Fibroblast of skin of back (primary cell): ENCODE measurements at regions not wholly inside any gene's neighbourhood (a gene's known extent, or its start where the extent isn't known, plus 50 kb on each side); places are given as distances from the start of the nearest gene placed in this dataset.

Experiments used
- DNase-seq: peaks from one replicate; pipeline ENCODE4 v3.0.0-alpha.2; 2013

DNA sequence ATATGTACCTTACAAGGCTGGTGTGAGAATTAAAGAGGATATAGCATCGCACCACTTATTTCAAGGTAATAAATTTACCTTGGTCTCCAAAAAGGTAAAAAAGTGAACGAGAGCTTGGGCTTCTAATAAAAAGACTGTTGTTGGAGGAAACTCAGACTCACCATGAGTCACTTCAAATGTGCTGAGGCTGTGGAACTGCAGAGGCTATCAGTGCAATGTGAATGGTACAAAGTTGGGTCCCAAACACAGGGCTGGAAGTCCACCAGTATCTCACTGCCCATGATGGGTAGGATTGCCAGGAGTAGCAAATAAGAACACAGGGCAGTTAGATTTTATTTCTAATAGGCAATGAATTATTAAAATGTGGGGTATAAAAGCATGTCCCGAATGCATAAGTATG lies 200.6 kb downstream of the MAFB start:
- no peak for DNase-seq

DNA sequence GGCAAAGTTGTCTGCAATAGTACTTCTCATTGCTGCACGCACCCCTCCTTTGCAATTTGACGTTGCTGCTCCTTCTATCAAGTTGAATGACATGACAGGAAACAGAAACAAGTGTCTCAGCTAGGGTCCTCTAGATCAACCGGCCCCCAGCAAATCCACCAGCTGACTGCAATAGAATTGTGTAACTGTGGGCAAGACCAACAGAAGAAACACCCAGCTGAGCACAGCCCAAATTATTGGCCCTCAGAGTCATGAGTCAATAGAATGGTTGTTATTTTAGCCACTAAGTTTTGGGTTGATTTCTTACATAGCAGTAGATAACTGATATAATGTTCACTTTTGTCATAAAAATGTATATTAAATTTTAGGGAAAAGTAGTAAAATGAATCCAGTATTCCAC lies 202.7 kb downstream of the MAFB start:
- no peak for DNase-seq

DNA sequence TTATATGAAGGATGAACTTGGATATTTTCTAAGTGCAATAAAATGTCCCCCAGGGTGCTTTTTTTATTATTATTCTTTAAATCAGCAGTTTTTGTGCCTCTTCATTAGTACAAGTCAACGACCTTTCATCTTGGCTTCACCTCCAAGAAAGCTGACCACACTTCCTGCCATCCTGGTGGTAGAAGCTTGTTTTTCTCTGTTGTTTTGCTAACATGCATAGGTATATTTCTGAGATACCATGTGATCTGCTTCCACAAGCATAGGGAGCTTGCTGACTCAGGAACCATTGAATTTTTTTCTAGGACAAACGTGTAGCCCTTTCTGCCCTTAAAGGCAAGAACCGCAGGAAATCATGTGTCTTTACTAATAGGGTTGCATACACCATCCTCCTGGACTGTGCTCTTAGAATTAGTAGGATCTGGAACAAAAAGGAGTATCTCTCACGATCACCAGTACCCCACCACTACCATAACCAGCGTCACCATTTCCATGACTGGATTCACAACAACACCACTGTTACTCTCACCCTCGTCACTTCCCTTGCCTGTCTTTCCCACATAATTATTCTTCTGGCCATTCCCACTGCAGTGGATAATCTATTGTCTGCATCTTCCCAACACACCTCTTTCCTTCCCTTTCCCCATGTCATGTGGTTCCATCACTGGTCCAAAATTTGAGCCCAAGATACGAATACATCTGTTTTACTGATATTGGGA lies 207.1 kb downstream of the MAFB start:
- no peak for DNase-seq

DNA sequence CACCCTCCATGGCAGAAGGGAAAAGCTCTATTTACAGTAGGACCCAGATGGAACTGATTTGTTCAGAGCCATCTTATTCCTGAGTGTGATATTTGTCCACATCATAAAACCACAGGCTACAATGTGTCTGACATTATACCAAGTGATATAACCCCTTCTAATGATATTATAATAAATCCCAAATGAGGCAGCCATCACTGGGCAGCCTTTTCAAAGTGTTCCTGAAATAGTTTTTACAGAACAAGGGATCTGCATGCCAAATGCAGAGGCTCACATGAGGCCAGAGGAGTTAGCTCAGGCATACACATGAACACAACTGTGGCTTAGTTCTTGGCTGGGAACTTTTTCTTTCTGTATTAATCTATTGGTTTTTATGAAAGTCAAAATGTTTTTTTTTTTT lies 207.7 kb downstream of the MAFB start:
- DNase-seq: no peak

DNA sequence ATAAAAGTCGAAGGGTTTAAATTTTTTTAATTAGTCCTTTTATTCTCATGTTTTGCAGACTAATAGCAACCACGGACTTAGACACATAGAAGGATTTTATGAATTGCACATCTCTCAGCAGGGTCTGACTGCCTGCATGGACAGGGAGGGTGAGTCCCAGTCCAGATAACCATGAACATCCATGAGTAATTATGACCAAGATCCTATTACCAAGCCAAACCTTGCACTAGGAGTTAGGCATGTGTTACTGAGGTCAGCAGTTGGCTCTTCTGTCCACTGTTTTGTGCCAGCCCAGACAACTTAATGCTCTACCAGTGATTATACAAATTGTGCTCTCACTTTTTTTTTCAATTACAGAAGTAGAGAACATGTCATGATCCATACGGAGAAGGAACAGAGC lies 211.2 kb downstream of the MAFB start:
- DNase-seq: no peak

DNA sequence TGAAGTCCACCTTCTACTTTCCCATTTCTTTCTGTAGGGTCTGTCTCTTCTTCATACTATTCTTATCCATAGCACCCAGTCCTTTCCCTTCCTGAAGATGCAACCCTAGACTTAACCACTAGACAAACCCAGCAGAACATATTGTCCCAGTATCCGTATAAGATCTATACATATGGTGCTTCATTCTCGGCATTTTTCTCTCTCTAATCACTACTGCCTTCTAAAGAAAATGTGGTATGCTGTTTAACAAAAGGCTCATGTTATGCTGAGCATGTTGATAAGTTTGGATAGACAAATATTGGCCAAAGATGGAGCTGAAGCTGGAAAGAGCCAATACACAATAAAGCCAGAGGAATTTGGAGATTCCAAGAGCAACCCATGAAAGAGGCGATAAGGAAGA lies 212.6 kb downstream of the MAFB start:
- peak; percentile 62 for DNase-seq

DNA sequence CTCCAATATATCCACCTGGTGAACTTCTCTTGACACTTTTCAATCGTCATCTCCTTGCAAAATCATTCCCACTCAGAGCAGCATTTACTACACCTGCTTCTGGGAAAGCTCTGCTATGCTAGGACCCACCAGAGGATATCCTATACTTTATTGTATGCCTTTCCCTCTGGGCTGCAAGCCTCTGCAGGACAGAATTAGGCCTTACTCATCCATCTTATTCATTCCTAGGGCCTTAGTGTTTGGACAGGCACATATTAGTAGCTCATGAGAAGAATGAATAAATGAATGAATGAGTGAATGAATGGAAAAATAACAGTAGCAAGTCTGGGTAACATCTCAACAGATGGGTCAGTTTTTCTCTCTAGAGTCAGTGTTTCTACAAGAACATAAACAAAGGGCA lies 216.1 kb downstream of the MAFB start:
- DNase-seq: no peak

DNA sequence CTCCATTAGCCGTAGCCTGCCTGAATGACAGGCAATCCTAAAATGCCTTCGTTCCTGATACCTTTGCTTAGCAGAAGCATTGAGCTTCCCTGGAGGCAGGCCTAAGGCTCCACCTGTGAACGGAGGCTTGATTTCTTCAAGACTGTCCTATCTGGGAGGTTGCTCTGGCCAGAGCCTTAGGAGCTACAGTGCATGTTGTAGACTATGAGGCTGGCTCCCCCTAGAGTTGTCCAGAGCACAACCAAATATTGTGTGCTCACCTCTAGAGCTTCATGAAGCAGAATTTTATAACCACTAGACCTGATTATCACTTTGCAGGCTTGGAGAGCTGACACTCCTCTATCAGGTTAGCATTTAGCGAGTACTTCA lies 217.8 kb downstream of the MAFB start:
- DNase-seq: peak; percentile 25

DNA sequence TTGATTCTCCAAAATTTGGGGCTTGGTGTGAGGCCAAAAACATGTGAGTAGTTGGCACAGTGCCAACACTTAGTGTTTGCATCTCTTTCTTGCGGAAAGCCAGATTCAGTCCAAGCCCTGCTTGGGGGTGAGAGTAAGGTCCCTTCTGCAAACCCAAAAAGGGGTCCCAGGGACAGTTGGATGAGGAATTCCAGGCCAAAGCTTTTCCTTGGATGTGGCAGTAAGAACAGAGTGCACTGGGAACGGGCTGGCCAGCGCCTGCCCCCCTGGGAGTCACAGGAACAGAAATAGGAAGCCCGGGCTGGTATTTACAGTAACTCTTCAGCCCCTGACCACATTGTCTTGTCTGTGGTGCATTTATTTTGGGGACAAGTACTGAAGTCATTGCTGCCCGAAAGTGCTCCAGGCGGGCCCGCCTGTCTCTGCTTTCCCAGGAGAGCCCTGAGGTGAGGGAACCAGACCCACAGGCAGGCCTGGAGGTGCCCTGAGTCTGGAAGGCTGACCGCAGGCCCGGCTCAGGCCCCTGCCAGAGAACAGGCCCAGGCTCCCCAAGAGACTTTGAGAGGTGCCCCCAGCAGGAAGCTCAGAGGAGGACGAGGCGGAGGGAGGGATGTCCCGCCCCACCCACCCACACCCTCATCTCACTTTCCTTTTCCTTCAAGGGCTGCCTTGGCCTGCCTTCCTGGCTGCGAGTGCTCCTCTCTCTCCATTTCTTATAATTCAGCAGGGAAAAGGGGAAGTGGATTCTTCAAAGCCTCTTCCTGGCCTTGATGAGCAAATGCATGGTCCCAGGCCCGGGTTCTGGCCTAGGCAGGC lies 218.4 kb downstream of the MAFB start:
- no peak for DNase-seq

DNA sequence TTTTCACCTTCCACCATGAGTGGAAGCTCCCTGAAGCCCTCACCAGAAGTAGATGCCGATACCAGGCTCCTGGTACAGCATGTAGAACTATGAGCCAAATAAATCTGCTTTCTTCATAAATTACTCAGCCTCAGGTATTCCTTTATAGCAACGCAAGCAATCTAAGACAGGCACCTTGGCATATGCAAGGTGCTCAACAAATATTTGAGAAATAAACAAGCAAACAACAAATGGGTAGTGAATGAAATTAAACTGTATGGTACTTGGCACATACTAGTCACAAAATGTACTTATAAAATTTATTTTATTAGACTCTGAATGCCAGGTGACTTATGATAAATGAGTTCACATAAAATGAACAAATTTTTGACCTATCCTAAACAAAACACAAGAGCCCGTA lies 220.3 kb downstream of the MAFB start:
- no peak for DNase-seq

DNA sequence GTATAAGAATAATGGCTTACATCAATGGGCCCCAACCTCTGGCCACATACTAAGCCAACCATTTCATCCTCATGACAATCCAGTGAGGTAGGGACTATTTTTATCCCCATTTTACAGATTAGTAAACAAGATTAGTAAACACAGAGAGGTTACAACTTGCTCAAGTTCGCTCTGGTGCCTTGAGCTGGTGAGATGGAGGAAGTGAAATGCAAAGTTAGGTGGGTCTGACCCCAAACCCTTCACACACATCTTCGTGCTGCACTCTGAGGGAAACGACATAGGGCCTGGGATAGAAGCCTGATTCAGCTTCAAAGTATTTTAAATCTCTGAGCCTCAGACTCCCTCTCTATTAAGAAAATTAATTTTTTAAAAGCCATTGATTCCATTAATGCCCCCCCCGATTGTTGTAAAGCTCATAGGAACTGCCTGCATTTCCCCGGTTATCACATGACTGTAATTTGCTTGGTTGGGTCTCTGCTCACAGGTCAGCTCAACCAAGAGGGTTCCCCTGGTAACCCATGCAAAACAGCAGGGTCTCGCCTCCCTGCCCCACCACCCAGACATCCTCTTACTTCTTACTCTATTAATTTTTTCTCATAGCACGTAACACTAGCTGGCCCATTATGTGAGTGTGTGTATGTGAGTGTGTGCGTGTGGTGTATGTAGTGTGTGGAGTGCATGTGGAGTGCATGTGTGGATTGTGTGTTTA lies 221.2 kb downstream of the MAFB start:
- DNase-seq: no peak

DNA sequence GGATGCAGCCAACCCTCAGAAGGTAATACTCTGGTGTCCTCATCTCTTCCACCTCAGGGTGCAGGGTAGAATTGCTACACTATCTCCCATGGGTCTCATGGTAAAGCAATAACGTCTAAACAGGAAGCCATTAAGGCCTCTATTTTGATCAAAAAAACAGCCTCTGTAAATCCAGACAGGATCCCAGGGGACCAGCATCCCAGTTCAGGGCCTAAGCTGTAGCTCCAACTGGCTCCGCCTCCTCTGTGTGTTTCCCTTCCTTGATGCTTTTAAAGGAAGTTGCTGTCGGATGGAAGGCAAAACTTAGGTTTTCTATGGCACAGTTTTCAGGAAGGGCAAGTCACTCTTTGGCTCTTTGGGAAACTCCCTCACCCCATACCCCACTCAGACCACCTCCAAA lies 222.0 kb downstream of the MAFB start:
- no peak for DNase-seq

DNA sequence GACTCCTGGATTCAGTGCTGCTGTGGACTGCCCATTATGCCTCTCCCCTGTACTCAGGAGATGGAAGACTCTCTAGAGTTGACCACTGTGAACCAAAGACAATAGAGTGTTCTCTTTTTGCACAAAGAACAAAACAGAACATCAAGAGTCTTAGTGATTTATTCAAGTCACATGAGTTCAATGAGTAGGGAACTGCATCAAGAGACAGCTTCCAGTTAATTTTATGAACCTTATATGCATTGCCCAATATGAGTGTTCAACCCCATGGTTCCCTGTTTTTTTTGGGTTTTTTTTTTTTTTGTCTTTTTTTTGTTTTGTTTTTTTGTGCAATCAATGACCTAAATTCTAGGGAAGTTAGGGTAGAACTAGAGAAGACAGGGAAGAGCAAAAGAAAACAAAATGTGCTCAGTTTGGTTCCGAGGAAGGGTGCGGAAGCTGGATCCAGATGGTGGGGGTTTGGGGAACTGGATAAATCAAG lies 224.3 kb downstream of the MAFB start:
- no peak for DNase-seq

DNA sequence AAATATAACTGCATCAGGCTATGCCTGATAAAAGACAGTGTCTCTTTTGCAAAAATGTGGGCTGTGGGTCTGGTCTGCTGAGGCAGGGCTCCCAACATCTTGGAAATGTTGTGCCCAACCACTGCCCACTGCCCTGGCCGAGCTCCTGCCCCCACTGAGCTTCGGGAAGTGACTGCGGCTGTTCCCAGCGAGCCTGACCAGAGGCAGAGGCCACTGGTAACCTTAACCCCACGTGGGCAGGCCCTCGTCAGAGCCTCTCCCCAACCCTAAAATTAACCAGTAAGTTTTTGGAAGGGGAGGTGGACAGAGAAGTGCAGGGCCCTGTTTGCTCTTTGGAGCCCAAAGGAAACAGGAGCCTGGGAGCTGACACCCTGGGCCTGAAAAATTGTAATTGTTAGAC lies 225.9 kb downstream of the MAFB start:
- DNase-seq: no peak

DNA sequence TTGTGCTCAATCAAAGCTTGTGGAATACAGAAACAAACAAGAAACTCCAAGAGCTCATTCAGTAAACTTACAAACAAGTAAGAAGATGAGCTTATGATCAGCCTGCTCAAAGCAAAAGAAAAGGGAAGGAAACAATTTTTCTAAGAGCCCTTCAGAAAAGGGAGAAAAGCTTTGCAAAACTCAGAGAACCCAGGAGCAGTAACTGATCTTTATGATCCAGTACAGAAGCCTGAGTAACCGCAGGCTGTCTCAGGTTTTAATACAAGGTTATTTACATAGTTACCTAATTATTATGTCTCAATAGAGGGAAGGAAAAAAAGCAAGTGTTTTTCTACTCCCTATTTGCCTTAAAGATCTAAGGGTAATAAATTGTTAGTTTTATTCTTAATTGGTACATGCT lies 226.5 kb downstream of the MAFB start:
- no peak for DNase-seq

DNA sequence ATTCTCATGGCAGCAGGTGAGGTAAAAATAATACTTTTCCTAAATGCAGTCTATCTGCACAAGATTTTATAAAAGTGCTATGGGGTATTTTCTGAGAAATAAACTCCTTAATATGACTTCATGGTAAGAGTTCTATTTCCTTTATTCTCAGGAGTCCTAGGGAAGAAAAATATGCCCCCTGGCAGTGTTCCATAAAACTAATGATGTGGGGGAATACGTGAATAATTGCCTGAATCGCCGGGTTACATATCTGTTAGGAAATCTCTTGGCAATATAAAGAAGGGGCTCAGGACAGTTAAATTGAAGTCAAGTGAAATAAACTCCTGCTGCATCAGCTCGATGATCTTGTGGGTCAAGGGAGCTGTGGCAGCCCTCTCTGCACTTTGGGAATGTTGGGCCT lies 229.7 kb downstream of the MAFB start:
- DNase-seq: no peak

DNA sequence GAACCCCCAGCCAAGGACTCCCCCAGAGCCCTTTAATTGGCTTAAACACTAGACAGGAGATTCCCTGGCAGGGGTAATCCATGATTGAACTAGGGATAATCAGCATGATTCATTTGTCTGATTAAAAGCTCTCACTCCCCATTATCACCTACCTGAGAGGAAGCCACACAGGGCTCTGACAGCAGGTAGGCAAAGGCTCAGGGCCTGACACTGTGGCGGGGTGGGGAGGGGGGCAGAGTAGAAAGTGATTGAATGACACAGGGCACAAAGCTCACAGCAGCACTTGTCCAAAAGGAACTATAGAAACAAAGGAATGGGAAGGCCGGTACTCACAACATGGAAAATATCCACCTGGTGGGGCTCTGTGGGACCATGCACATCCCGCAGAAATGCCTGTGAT lies 231.6 kb downstream of the MAFB start:
- DNase-seq: no peak

DNA sequence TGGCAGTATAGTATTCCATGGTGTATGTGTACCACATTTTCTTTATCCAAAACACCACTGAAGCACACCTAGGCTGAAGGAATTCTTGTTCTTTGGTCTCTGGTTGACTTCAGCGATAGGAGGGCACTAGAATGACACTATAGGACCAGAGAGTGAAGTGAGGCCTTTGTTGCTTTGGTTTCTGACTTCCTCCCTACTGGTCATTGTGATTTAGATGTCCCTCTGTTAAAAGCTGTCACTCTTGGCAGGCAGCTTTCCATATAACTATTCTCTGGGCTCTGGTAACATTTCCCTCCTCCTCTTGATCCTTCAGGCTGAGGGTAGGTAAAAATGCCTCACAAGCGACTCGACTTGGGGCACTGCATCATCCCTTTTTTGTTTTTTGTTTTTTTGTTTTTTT lies 236.3 kb downstream of the MAFB start:
- no peak for DNase-seq

DNA sequence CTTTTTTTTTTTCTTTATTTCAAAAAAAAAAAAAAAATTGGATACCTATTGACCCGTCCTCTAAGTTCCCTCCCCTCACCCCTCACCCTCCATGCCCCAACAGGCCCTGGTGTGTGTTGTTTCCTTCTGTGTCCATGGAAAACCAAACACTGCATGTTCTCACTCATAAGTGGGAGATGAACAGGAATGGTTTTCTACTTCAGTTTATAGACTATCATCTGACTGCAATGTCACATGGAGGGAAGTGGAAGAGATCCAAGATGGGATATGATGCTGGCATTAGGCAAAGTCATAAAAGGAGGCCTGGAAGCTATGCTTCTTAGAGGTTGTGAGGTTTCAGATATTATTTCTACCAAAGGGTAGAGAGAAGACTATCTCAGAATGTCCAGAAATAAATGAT lies 237.5 kb downstream of the MAFB start:
- no peak for DNase-seq

DNA sequence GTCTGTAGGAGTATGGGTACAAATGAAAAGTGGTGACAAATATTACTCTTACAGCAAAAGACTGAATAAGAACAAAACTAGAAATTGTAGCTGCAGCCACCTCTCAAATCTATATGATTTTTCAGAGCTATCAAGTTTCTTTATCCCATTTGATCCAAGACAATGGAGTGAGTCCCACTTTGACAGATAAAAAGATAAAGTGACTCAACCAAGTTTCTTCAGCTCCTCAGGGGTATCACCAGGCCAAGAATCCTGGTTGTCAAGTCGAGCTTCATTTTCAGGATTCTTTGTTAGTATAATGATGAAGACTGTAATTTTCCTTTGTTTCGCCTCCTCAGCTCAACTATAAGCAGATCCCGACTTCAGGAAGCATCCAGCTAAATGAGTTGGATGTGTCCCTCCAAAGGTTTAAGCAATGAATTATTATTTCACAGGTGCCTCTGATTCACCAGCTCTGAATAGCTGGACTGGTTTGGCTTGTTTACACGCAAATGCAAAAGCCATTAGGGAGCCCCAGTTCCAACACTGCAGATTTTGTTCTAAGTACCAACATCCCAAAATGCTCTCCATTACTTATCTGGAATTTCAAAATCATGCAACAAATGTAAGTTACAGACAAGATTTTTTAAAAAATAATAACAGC lies 238.9 kb downstream of the MAFB start:
- no peak for DNase-seq

DNA sequence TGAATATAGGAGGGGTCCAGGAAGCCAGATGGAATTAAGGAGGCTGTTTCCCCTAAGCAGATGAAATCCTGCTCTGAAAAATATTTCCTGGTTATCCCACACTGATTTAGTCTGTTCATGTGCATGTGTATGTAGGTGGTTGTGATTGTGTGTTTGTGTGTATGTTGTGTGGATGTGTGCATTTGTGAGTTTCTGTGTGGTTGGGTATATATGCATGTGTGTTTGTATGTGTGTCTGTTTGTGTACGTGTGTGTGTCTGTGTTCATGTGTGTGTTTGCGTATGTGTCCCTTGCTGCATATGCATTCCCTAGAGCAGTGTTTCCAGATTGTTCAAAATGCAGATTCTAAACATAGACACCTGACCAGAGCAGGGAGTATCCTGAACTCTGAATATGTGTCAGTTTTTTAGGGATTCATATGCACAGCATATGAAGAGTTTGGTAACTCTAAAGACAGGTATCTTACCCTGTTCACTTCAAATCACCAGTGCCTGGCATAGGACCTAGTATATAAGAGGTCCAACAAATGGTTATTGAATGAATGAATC lies 239.8 kb downstream of the MAFB start:
- DNase-seq: no peak

DNA sequence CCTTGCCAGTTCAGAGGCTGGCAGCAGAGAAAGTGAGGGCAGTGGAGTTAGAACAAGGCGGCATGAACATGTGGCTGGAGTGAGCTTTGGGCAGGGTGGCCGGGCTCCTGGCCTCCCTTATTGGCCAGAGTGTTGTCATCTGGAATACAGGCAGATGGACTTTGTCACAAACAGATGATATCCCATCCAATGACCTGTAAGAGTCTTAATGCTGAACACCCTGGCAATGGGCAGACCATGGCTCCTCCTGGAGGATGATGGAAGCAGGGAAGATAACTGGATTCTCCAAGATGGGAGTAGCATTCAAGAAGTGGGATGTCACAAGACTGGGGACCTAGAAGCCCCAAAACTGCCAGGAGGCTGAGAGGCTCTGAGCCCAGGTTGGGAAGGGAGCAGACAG lies 242.1 kb downstream of the MAFB start:
- DNase-seq: no peak

DNA sequence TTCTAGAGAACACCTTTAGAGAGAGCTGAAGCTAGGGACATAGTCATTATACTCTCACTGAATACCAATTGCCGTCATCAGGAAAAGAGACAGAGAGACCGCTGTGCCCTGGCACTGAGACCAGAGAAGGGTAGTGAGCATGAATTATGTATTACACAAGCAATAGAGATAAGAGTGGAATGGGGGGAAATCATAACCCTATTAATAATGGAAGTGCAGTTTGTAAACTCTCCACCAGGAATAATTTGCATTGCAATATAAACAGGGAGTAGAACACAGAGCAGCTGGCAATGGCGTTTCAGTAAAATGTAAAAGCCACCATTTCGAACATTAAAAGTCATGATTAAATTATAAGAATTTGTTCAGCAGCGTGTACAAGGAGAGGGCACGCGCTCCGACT lies 244.5 kb downstream of the MAFB start:
- DNase-seq: no peak
